NCI-H2081 treated with DMSO at 0.1 percent for 48 hours (cell line): ENCODE measurements at regions not wholly inside any gene's neighbourhood (a gene's known extent, or its start where the extent isn't known, plus 50 kb on each side); places are given as distances from the start of the nearest gene placed in this dataset.

Source experiments
- DNase-seq: peaks from one replicate; lab custom pipeline; 2025; lab: John Stamatoyannopoulos, UW

- no peak for DNase-seq
Measured at GRCh38 chr1:81158592-81158991, 642.1 kb upstream of the ADGRL2 start.

GRCh38 chr1:81157686-81158085 lies 643.0 kb upstream of the ADGRL2 start:
- DNase-seq: no peak

GRCh38 chr1:81156887-81157286 lies 643.8 kb upstream of the ADGRL2 start:
- DNase-seq: no peak

- no peak for DNase-seq
Measured at GRCh38 chr1:81155131-81155530, 645.6 kb upstream of the ADGRL2 start.

GRCh38 chr1:81151206-81151605 lies 649.5 kb upstream of the ADGRL2 start:
- no peak for DNase-seq

- no peak for DNase-seq
Measured at GRCh38 chr1:81149649-81150325, 650.9 kb upstream of the ADGRL2 start.

GRCh38 chr1:81144240-81144825 lies 656.4 kb upstream of the ADGRL2 start:
- DNase-seq: no peak

- DNase-seq: no peak
Measured at GRCh38 chr1:81142099-81142826, 658.5 kb upstream of the ADGRL2 start.

GRCh38 chr1:81135524-81135923 lies 665.2 kb upstream of the ADGRL2 start:
- no peak for DNase-seq

GRCh38 chr1:81129776-81130175 lies 671.0 kb upstream of the ADGRL2 start:
- DNase-seq: no peak

- no peak for DNase-seq
Measured at GRCh38 chr1:81129366-81129765, 671.4 kb upstream of the ADGRL2 start.

- no peak for DNase-seq
Measured at GRCh38 chr1:81128079-81128478, 672.7 kb upstream of the ADGRL2 start.

- peak; percentile 67 for DNase-seq
Measured at GRCh38 chr1:81126989-81127581, 673.6 kb upstream of the ADGRL2 start.

GRCh38 chr1:81125672-81126071 lies 675.1 kb upstream of the ADGRL2 start:
- no peak for DNase-seq

- no peak for DNase-seq
Measured at GRCh38 chr1:81121306-81121705, 679.4 kb upstream of the ADGRL2 start.

GRCh38 chr1:81119319-81119718 lies 681.4 kb upstream of the ADGRL2 start:
- no peak for DNase-seq

GRCh38 chr1:81118550-81118949 lies 682.2 kb upstream of the ADGRL2 start:
- DNase-seq: no peak

GRCh38 chr1:81115422-81115821 lies 685.3 kb upstream of the ADGRL2 start:
- DNase-seq: no peak

GRCh38 chr1:81114191-81114590 lies 686.5 kb upstream of the ADGRL2 start:
- no peak for DNase-seq

- DNase-seq: no peak
Measured at GRCh38 chr1:81113688-81114087, 687.0 kb upstream of the ADGRL2 start.

GRCh38 chr1:81111818-81112217 lies 688.9 kb upstream of the ADGRL2 start:
- DNase-seq: no peak

- no peak for DNase-seq
Measured at GRCh38 chr1:81109038-81109437, 691.7 kb upstream of the ADGRL2 start.

- DNase-seq: no peak
Measured at GRCh38 chr1:81097860-81098259, 702.9 kb upstream of the ADGRL2 start.
